Common myeloid progenitor, CD34-positive (primary cell): ENCODE measurements at regions not wholly inside any gene's neighbourhood (a gene's known extent, or its start where the extent isn't known, plus 50 kb on each side); places are given as distances from the start of the nearest gene placed in this dataset.

Experiments
- CTCF ChIA-PET: fragments of 350-600 bp; sonication (Branson Sonifier 250); formaldehyde crosslinking; loops from one replicate; lab custom pipeline; 2021; ENCODE audit warnings: antibody characterized with exemption; lab: Charles Lee
- POLR2A ChIA-PET: fragments of 350-600 bp; sonication (Branson Sonifier 250); formaldehyde crosslinking; loops from one replicate; lab custom pipeline; 2021; ENCODE audit warnings: antibody characterized with exemption; lab: Charles Lee
- DNase-seq, 3 donors: peaks; one replicate each; pipeline versions ENCODE4 v3.0.0 to v3.0.0-alpha.2; 2013
- H3K27ac ChIP-seq, 2 experiments: 1 replicate in 1 of 2; 2 replicates in 1 of 2; pipeline ENCODE4 v1.7.0; 2013; ENCODE audit warnings: inconsistent platforms in 2 of 2, low read length in 2 of 2, mild to moderate bottlenecking in 2 of 2, low read depth in 1 of 2, moderate library complexity in 1 of 2; ENCODE audit not compliant: severe bottlenecking in 2 of 2, insufficient read depth in 1 of 2, poor library complexity in 1 of 2
- H3K27me3 ChIP-seq, 5 experiments: replicated peaks in 2 of 5; 1 replicate in 3 of 5; 2 replicates in 2 of 5; pipeline versions ENCODE4 v1.6.1 to v1.7.0; 2013; ENCODE audit warnings: low read length in 4 of 5, mild to moderate bottlenecking in 2 of 5, moderate library complexity in 2 of 5, inconsistent platforms in 1 of 5; ENCODE audit not compliant: insufficient read depth in 5 of 5, control insufficient read depth in 4 of 5
- H3K36me3 ChIP-seq, 4 experiments: 1 replicate in 2 of 4; 2 replicates in 2 of 4; pipeline versions ENCODE4 v1.6.1 to v1.7.0; 2013; ENCODE audit warnings: low read length in 3 of 4, control low read depth in 1 of 4, mild to moderate bottlenecking in 1 of 4; ENCODE audit not compliant: control insufficient read depth in 4 of 4, insufficient read depth in 4 of 4
- H3K4me1 ChIP-seq, 4 experiments: 1 replicate in 3 of 4; 2 replicates in 1 of 4; pipeline versions ENCODE4 v1.6.1 to v1.7.1; 2013; ENCODE audit warnings: low read length in 3 of 4, mild to moderate bottlenecking in 3 of 4, control low read depth in 1 of 4, inconsistent platforms in 1 of 4, moderate library complexity in 1 of 4; ENCODE audit not compliant: control insufficient read depth in 4 of 4, insufficient read depth in 4 of 4; ENCODE audit errors: control extremely low read depth in 1 of 4
- H3K4me3 ChIP-seq, 7 experiments: 1 replicate in 4 of 7; 2 replicates in 3 of 7; pipeline versions ENCODE4 v1.5.1 to v1.7.0; 2013; ENCODE audit warnings: mild to moderate bottlenecking in 7 of 7, low read length in 6 of 7, moderate library complexity in 6 of 7, inconsistent platforms in 2 of 7, low read depth in 2 of 7, control low read depth in 1 of 7; ENCODE audit not compliant: insufficient read depth in 4 of 7, control insufficient read depth in 1 of 7; ENCODE audit errors: extremely low read depth in 1 of 7
- H3K9me3 ChIP-seq, 5 experiments: 1 replicate in 4 of 5; 2 replicates in 1 of 5; pipeline versions ENCODE4 v1.6.1 to v1.7.1; 2013; ENCODE audit warnings: low read length in 4 of 5, mild to moderate bottlenecking in 2 of 5, inconsistent platforms in 1 of 5, low read depth in 1 of 5, moderate library complexity in 1 of 5; ENCODE audit not compliant: control insufficient read depth in 4 of 5, insufficient read depth in 2 of 5; ENCODE audit errors: control extremely low read depth in 1 of 5
- WGBS: methylation state at CpG from one replicate; pipeline ENCODE4 v1.1.5; 2013; ENCODE audit not compliant: insufficient coverage; 5-methylcytosine and 5-hydroxymethylcytosine counted together

DNA sequence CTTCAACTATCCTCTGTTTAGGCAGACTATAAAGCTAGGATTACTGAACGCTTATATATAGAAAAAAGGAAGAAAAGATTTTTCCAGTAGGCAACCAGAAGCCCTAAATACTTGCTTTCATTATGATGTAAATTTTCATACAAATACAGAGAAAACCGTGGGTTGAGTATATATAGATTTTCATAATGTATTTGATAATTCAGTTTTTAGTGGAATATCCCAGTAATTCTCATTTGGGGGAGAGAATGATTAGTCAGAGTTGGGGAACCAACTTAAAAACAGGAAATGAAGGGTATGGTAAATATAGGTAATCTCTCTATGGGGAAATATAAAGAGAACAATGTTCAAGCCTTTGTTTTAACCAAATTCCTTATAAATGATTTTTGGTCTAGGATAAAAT, 154.0 kb upstream of the CITED2 start:
- no CpG with 5 or more reads among the region's 2 CpGs for WGBS

DNA sequence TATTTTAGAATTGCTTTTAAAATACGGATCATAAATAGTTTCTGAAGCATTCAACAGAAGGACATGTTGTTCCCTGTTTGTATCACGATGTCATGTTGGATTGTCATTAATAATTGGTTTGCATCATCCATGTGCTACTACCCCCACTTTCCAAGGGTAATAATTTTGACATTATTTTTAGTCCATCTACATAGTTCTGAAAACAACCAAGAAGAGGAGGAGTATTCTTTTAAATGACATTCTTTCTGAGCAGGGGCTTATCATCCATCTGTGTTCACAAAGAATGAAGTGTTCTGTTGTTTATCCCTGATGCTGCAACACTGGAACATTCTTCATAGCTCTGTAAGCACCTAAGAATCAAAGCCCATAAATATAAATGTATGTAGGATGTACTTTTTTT, 151.0 kb upstream of the CITED2 start:
- H3K27ac ChIP-seq = no peak overlapping the region
- peaks cover 0 to 14% (median 4%) of the 10 kb centered on the region in 4 experiments for H3K4me1 ChIP-seq
- 100% methylated on average over 1 of the region's 2 CpGs for WGBS
- no peaks in the 10 kb centered on the region for H3K36me3 ChIP-seq
- no peaks in the 10 kb centered on the region for H3K27me3 ChIP-seq
- DNase-seq = no peak
- ChIA-PET CTCF (interaction anchor here (1.1 kb wide), 1 partner anchor 9 kb away, joined by 3 read pairs; no protein-coding TSS in a partner anchor), POLR2A (no interaction called here)
- no peak overlapping the region for H3K4me3 ChIP-seq
- peaks cover 0 to 6% (median 0%) of the 10 kb centered on the region in 5 experiments for H3K9me3 ChIP-seq

More for the DNA sequence above, 154.0 kb upstream of the CITED2 start:
- H3K27ac ChIP-seq = no peak overlapping the region
- H3K4me3 ChIP-seq = no peak overlapping the region
- CTCF ChIA-PET = interaction anchor here (1.3 to 1.6 kb wide), 2 partner anchors 9 to 25 kb away, joined by 3 to 7 read pairs; no protein-coding TSS in a partner anchor
- H3K36me3 ChIP-seq = no peaks in the 10 kb centered on the region
- H3K4me1 ChIP-seq = peaks cover 0 to 23% (median 16%) of the 10 kb centered on the region in 4 experiments
- H3K27me3 ChIP-seq = no peaks in the 10 kb centered on the region
- DNase-seq = no peak
- POLR2A ChIA-PET = no interaction called here
- H3K9me3 ChIP-seq = peaks cover 0 to 6% (median 0%) of the 10 kb centered on the region in 5 experiments

DNA sequence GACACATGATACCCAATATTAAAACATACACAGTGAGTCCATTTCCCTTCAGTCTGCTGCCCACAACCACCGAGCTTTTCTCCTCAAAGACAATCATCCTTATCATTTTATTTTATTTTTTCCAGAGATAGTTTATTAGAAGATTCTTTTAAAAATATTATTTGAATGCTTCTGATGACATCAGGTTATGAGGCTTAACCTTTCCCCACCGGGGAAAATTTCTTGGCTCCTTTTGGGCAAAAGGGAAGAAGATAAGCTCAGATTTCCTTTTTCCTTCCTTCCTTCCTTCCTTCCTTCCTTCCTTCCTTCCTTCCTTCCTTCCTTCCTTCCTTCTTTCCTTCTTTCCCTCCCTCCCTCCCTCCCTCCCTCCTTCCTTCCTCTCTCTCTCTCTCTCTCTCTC, 149.5 kb upstream of the CITED2 start:
- no peak for DNase-seq
- no peak overlapping the region for H3K27ac ChIP-seq
- no peaks in the 10 kb centered on the region for H3K27me3 ChIP-seq
- H3K4me3 ChIP-seq = no peak overlapping the region
- peaks cover 0 to 14% (median 4%) of the 10 kb centered on the region in 4 experiments for H3K4me1 ChIP-seq
- H3K36me3 ChIP-seq = no peaks in the 10 kb centered on the region
- POLR2A ChIA-PET = no interaction called here
- WGBS = no CpG with 5 or more reads among the region's 2 CpGs
- CTCF ChIA-PET = interaction anchor here (0.9 kb wide), 1 partner anchor 9 kb away, joined by 3 read pairs; no protein-coding TSS in a partner anchor
- H3K9me3 ChIP-seq = peaks cover 0 to 6% (median 0%) of the 10 kb centered on the region in 5 experiments

DNA sequence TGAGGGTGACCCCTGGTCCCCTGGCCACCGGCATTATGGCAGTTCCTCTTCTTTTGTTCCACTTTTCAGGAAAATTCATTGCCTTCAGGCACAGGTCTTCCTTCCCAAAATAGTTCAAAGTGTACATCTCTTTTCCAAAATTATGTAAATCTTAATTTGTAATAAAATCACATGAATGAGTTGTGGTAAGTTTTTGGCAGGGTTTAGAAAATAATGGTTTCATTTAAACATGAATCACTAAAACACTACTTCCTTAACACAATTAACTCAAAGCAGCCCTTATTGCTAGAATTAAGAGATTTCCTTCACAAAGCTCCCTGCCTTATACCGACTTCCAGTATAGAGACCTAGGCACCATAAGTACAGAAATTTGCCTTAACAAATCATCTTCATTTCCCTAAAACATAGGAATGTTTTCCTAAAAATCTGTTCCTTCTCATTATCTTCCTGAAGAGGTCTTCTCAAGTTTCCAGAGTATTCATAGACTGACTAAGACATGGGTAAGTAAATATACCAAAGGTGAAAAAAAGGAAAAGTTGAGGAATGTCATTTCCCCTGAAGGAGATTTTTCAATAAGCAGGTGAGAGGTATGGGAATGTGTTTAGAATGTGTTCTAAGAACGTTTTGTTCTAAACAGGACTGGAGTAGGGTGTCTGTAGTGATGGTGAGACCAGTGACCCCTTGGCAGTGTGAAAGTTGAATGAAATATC, 148.2 kb upstream of the CITED2 start:
- Histone ChIP-seq H3K9me3 (peaks cover 0 to 5% (median 0%) of the 10 kb centered on the region in 5 experiments), H3K4me1 (peaks cover 0 to 7% (median 4%) of the 10 kb centered on the region in 4 experiments), H3K27me3 (no peaks in the 10 kb centered on the region), H3K36me3 (no peaks in the 10 kb centered on the region), H3K27ac (no peak overlapping the region), H3K4me3 (no peak overlapping the region)
- ChIA-PET POLR2A (no interaction called here), CTCF (no interaction called here)
- WGBS = 40% methylated on average over 2 of the region's 3 CpGs
- DNase-seq = no peak

DNA sequence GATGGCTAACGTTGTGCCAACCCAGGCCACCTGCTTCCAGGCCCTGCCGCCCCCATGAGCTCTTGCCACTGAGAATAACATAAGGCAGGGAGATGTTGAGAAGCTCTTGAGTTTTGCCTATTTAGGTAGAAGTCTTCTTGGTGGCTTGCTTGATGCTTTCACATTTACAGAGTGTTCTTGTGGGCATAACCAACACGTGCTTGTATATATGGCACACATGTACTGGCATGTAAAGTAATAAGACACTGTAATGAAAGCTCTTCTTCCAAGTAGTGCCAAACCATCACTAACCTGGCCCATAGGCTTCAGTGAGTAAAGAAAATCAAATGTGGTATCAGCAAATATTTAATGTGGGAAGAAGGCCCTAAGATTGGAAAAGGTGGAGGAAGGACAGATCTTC, 146.9 kb upstream of the CITED2 start:
- no peak overlapping the region for H3K27ac ChIP-seq
- H3K9me3 ChIP-seq = no peaks in the 10 kb centered on the region
- no peaks in the 10 kb centered on the region for H3K27me3 ChIP-seq
- no CpG with 5 or more reads among the region's 3 CpGs for WGBS
- H3K4me1 ChIP-seq = peaks cover 0 to 7% (median 4%) of the 10 kb centered on the region in 4 experiments
- ChIA-PET POLR2A (no interaction called here), CTCF (no interaction called here)
- no peaks in the 10 kb centered on the region for H3K36me3 ChIP-seq
- H3K4me3 ChIP-seq = no peak overlapping the region
- DNase-seq = no peak

DNA sequence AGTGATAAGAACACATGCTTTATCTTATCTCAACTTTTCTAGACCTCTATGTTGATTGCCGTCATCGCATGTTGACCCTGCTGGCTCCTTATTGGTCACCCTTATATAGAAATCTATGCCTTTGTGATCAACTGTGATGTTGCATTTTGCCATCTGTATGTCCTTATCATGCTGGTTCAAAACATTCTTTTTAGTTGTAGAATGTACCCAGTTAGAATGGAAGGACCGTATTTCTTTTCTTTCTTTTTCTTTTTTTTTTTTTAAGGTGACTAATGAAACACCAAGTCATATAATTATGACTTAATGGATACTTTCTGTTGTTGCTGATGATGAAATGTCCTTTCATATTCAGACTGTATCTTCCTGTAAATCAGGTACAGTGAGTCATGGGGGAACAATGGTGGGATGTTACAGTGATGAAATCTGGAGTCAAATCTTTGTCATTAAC, 145.9 kb upstream of the CITED2 start:
- Histone ChIP-seq H3K27me3 (no peaks in the 10 kb centered on the region), H3K4me1 (peaks cover 0 to 7% (median 4%) of the 10 kb centered on the region in 4 experiments), H3K36me3 (no peaks in the 10 kb centered on the region), H3K4me3 (no peak overlapping the region), H3K9me3 (no peaks in the 10 kb centered on the region), H3K27ac (no peak overlapping the region)
- CTCF ChIA-PET = no interaction called here
- 100% methylated on average over 2 of the region's 3 CpGs for WGBS
- POLR2A ChIA-PET = no interaction called here
- DNase-seq = no peak

DNA sequence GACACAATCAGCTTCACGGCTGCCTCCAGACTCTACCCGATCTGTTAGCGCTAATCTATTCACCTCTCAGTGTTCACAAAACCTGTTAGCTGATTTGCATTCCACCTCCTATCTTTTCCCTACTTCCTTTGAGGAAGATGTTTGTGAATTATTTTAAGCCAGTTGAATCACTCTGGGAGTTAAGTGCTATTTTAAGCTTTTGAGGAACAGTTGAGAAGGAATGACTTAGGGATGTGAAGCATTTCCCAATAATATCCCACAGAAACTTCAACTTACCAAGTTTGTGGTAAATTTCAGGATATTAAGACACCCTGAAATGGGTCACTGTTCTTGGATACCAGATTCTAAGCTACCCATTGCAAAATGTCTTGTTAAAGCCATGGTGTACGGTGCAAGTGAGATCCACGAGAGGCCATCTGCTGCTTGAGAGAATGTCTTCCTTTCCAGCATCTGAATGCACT, 145.2 kb upstream of the CITED2 start:
- 82% methylated on average over 2 of the region's 5 CpGs for WGBS
- no peak overlapping the region for H3K4me3 ChIP-seq
- no peaks in the 10 kb centered on the region for H3K27me3 ChIP-seq
- no peak for DNase-seq
- H3K4me1 ChIP-seq = peaks cover 0 to 4% (median 2%) of the 10 kb centered on the region in 4 experiments
- POLR2A ChIA-PET = no interaction called here
- H3K36me3 ChIP-seq = no peaks in the 10 kb centered on the region
- no peak overlapping the region for H3K27ac ChIP-seq
- H3K9me3 ChIP-seq = no peaks in the 10 kb centered on the region
- CTCF ChIA-PET = no interaction called here
